Vagina (tissue), 2 donors: ENCODE measurements at regions not wholly inside any gene's neighbourhood (a gene's known extent, or its start where the extent isn't known, plus 50 kb on each side); places are given as distances from the start of the nearest gene placed in this dataset.

Source experiments
- POLR2A ChIP-seq, 2 donors: fragments of 450-650 bp; IDR thresholded peaks; one replicate each; pipeline ENCODE4 v1.6.1; 2017; ENCODE audit warnings: antibody characterized with exemption in 2 of 2, mild to moderate bottlenecking in 2 of 2, moderate library complexity in 2 of 2
- POLR2AphosphoS5 ChIP-seq, 2 donors: sonication (generic); formaldehyde crosslinking; IDR thresholded peaks; one replicate each; pipeline ENCODE4 v1.9.0; 2017; ENCODE audit warnings: antibody characterized with exemption in 2 of 2, mild to moderate bottlenecking in 2 of 2, low read depth in 1 of 2; ENCODE audit not compliant: insufficient read depth in 1 of 2

DNA sequence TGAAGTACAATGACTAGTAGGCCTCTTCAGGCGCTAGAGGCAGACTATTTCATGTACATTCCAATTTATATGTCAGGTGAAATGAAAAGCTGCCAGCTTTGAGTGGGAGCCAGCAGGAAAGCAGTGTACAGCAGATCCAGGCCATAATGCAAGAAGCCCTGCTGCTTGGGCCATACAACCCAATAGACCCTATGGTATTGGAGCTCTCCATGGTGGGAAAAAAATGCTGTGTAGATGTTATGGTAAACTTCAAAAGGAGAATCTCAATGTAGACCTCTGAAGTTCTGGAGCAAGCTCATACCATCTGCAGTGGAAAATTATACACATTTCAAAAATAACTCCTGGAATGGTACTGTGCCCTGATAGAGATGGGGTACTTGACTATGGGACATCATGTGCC, 71.5 kb upstream of the CD82 start:
- TF ChIP-seq POLR2AphosphoS5 (IDR thresholded peaks at IDR 0.05; ENCODE audit: insufficient read depth in 1 of 2, low read depth in 1 of 2), result no peak
- TF ChIP-seq POLR2A (IDR thresholded peaks at IDR 0.05), result no peak
